ENCODE measurements at regions not wholly inside any gene's neighbourhood (a gene's known extent, or its start where the extent isn't known, plus 50 kb on each side); places are given as distances from the start of the nearest gene placed in this dataset.
"Not testable (repeated sequence)": the region's sequence is repeated elsewhere in the genome, so short reads cannot be mapped to it uniquely, and the experiment has no call there.

DNA sequence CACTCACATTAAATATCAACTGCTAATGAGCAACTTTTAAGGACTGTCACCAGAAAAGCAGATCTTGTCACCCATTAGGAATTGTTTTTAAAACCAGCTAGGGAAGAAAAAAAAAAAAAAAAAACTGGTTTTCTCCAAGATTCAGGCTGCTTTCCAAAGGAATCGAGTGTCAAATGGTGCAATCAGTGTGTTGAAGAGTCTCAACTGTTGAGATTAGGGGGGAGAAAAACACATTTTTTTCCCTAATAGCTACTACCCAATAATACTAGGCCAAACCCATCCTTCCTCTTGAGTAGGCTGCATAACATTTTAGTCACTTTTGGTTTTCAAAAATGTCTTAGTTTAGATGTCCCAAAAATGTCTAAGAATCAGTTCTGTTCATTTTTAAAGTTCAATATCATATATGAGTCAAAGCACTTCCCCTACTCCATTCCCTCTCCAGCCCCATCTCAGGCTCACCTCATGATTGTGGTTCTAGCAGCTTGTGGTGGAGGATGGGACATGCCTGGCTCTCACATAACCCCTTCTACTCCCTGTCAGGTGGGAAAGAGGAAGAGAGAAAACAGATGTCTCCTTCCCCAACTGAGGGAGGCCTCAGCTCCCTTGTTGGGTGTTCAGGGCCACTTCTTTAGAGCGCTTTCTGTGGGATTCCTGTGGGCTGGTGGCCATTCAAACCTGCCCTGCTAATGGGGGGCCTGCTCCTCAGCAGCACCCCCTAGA is 193.6 kb downstream of the CWF19L2 start:
- Histone ChIP-seq H3K9me3 (ENCODE audit: control insufficient read depth, low read length) (no peaks in the 10 kb centered on the region), H4K8ac (ENCODE audit: low read length) (no peak overlapping the region), H3K23ac (ENCODE audit: low read length in 2 of 2) (no peak overlapping the region), H4K91ac (ENCODE audit: low read length) (no peak overlapping the region), H2AFZ (ENCODE audit: low read depth, low read length) (no peak overlapping the region), H3K4ac (ENCODE audit: low read depth in 1 of 2, low read length in 2 of 2) (no peak overlapping the region), H3K79me1 (replicated peaks; ENCODE audit: low read length, poor library complexity, severe bottlenecking) (no peaks in the 10 kb centered on the region), H3K36me3 (ENCODE audit: control insufficient read depth in 1 of 2, insufficient read depth in 2 of 2, low read depth in 1 of 2, low read length in 2 of 2) (no peaks in the 10 kb centered on the region), H3K18ac (ENCODE audit: low read depth in 1 of 2, low read length in 2 of 2) (no peak overlapping the region), H2BK12ac (ENCODE audit: low read length in 2 of 2) (no peak overlapping the region), H3K27me3 (ENCODE audit: control insufficient read depth in 1 of 2, insufficient read depth in 1 of 2, low read length in 2 of 2) (peaks cover 0 to 3% of the 10 kb centered on the region in 2 experiments), H2AK5ac (ENCODE audit: low read length, severe bottlenecking) (no peak overlapping the region), H3K14ac (ENCODE audit: low read length in 2 of 2) (no peak overlapping the region), H3K27ac (ENCODE audit: low read length, poor library complexity, severe bottlenecking) (no peak overlapping the region), H3K4me3 (ENCODE audit: insufficient read depth in 1 of 2, low read depth in 1 of 2, low read length in 2 of 2) (no peak overlapping the region), H2BK15ac (ENCODE audit: low read depth, poor library complexity, severe bottlenecking) (no peak overlapping the region), H3K4me2 (ENCODE audit: low read length, poor library complexity, severe bottlenecking) (no peak overlapping the region), H2BK5ac (ENCODE audit: low read depth, low read length, poor library complexity, severe bottlenecking) (no peak overlapping the region), H3K4me1 (ENCODE audit: control insufficient read depth, insufficient read depth, low read depth, low read length) (no peaks in the 10 kb centered on the region), H3K9ac (ENCODE audit: low read length) (no peak overlapping the region), H2BK120ac (ENCODE audit: low read depth, low read length) (no peak overlapping the region)
- DNase-seq = no peak
- WGBS = 97% methylated on average over 2 of the region's 2 CpGs

DNA sequence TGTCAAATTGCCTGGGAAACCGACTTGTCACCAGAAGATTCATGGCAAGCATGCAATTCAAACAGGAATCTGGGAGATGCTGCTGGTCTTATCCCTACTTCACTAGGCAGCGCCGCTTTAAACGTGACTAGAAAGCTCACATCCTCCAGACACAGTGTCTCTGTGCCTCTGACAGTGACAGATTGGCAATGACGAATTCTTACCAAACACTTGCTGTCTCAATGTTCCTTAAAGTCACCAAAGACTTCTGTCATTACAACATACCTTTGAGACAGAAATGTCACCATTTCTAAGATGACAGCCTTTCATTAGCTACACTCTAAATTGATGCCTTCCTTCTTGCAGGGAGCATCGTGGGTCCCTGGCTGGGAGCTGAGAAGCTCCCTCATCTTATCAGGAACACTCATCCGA is 197.8 kb downstream of the CWF19L2 start:
- Histone ChIP-seq H4K91ac (ENCODE audit: low read length) (no peak overlapping the region), H3K4ac (ENCODE audit: low read depth in 1 of 2, low read length in 2 of 2) (no peak overlapping the region), H2BK5ac (ENCODE audit: low read depth, low read length, poor library complexity, severe bottlenecking) (no peak overlapping the region), H3K4me2 (ENCODE audit: low read length, poor library complexity, severe bottlenecking) (no peak overlapping the region), H3K4me3 (ENCODE audit: insufficient read depth in 1 of 2, low read depth in 1 of 2, low read length in 2 of 2) (no peak overlapping the region), H3K79me1 (replicated peaks; ENCODE audit: low read length, poor library complexity, severe bottlenecking) (no peaks in the 10 kb centered on the region), H2BK12ac (ENCODE audit: low read length in 2 of 2) (no peak overlapping the region), H2AFZ (ENCODE audit: low read depth, low read length) (no peak overlapping the region), H3K9me3 (ENCODE audit: control insufficient read depth, low read length) (no peaks in the 10 kb centered on the region), H3K9ac (ENCODE audit: low read length) (no peak overlapping the region), H3K27me3 (ENCODE audit: control insufficient read depth in 1 of 2, insufficient read depth in 1 of 2, low read length in 2 of 2) (peaks cover 0 to 8% of the 10 kb centered on the region in 2 experiments), H3K36me3 (ENCODE audit: control insufficient read depth in 1 of 2, insufficient read depth in 2 of 2, low read depth in 1 of 2, low read length in 2 of 2) (no peaks in the 10 kb centered on the region), H3K23ac (ENCODE audit: low read length in 2 of 2) (no peak overlapping the region), H3K18ac (ENCODE audit: low read depth in 1 of 2, low read length in 2 of 2) (no peak overlapping the region), H3K4me1 (ENCODE audit: control insufficient read depth, insufficient read depth, low read depth, low read length) (no peaks in the 10 kb centered on the region), H3K14ac (ENCODE audit: low read length in 2 of 2) (no peak overlapping the region), H3K27ac (ENCODE audit: low read length, poor library complexity, severe bottlenecking) (no peak overlapping the region), H4K8ac (ENCODE audit: low read length) (no peak overlapping the region), H2AK5ac (ENCODE audit: low read length, severe bottlenecking) (no peak overlapping the region), H2BK120ac (ENCODE audit: low read depth, low read length) (no peak overlapping the region), H2BK15ac (ENCODE audit: low read depth, poor library complexity, severe bottlenecking) (no peak overlapping the region)
- peak; percentile 21 for DNase-seq
- 32% methylated on average over 7 of the region's 7 CpGs for WGBS

DNA sequence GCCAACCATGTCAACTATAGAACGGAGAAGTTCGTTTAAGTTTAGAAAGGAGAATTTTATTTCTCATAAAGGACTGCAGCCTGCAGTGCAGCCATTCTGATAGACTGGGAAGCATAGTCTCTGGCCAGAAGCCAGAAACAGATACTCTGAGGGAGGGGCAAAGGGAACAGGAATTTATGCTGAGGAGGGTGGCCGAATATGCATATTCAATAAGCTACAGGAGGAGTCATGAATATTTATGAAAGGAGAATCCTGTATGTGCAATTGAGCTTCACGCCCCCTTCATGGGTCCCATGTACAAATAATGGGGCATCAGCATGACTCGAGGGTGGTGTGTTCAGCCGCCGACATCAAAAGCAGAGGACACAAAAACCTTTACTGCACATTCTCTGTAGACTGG is 199.9 kb downstream of the CWF19L2 start:
- no peak overlapping the region for H2AK5ac ChIP-seq (ENCODE audit: low read length, severe bottlenecking)
- H3K18ac ChIP-seq (ENCODE audit: low read depth in 1 of 2, low read length in 2 of 2) = no peak overlapping the region
- WGBS = 94% methylated on average over 7 of the region's 7 CpGs

DNA sequence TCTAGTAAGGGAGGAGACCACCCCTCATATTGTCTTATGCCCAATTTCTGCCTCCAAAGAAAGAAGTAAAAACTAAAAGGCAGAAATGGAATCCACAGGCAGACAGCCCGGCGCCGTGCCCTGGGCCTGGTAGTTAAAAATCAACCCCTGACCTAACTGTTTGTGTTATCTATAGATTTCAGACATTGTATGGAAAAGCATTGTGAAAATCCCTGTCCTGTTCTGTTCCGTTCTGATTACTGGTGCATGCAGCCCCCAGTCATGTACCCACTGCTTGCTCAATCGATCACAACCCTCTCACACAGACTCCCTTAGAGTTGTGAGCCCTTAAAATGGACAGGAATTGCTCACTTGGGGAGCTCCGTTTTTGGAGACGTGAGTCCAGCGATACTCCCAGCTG is 204.0 kb downstream of the CWF19L2 start:
- H4K91ac ChIP-seq (ENCODE audit: low read length); H3K79me1 ChIP-seq (replicated peaks; ENCODE audit: low read length, poor library complexity, severe bottlenecking); H3K4me3 ChIP-seq (ENCODE audit: insufficient read depth in 1 of 2, low read depth in 1 of 2, low read length in 2 of 2); H3K14ac ChIP-seq (ENCODE audit: low read length in 2 of 2); H3K4me1 ChIP-seq (ENCODE audit: control insufficient read depth, insufficient read depth, low read depth, low read length); H3K9ac ChIP-seq (ENCODE audit: low read length); H3K4me2 ChIP-seq (ENCODE audit: low read length, poor library complexity, severe bottlenecking); H3K4ac ChIP-seq (ENCODE audit: low read depth in 1 of 2, low read length in 2 of 2); H2AFZ ChIP-seq (ENCODE audit: low read depth, low read length); H3K36me3 ChIP-seq (ENCODE audit: control insufficient read depth in 1 of 2, insufficient read depth in 2 of 2, low read depth in 1 of 2, low read length in 2 of 2); H2BK12ac ChIP-seq (ENCODE audit: low read length in 2 of 2); H4K8ac ChIP-seq (ENCODE audit: low read length); H3K18ac ChIP-seq (ENCODE audit: low read depth in 1 of 2, low read length in 2 of 2); H3K27me3 ChIP-seq (ENCODE audit: control insufficient read depth in 1 of 2, insufficient read depth in 1 of 2, low read length in 2 of 2); H3K27ac ChIP-seq (ENCODE audit: low read length, poor library complexity, severe bottlenecking); H2BK15ac ChIP-seq (ENCODE audit: low read depth, poor library complexity, severe bottlenecking); H2BK5ac ChIP-seq (ENCODE audit: low read depth, low read length, poor library complexity, severe bottlenecking); H2AK5ac ChIP-seq (ENCODE audit: low read length, severe bottlenecking); H2BK120ac ChIP-seq (ENCODE audit: low read depth, low read length); H3K23ac ChIP-seq (ENCODE audit: low read length in 2 of 2); H3K9me3 ChIP-seq (ENCODE audit: control insufficient read depth, low read length); DNase-seq: not testable (repeated sequence)
- WGBS = 80% methylated on average over 4 of the region's 8 CpGs

More for the DNA sequence above, 199.9 kb downstream of the CWF19L2 start:
- Histone ChIP-seq H3K9ac (ENCODE audit: low read length) (no peak overlapping the region), H2BK12ac (ENCODE audit: low read length in 2 of 2) (no peak overlapping the region), H4K91ac (ENCODE audit: low read length) (no peak overlapping the region), H3K4me3 (ENCODE audit: insufficient read depth in 1 of 2, low read depth in 1 of 2, low read length in 2 of 2) (no peak overlapping the region), H3K14ac (ENCODE audit: low read length in 2 of 2) (no peak overlapping the region), H2BK120ac (ENCODE audit: low read depth, low read length) (no peak overlapping the region), H3K9me3 (ENCODE audit: control insufficient read depth, low read length) (no peaks in the 10 kb centered on the region), H2BK15ac (ENCODE audit: low read depth, poor library complexity, severe bottlenecking) (no peak overlapping the region), H3K23ac (ENCODE audit: low read length in 2 of 2) (no peak overlapping the region), H3K4ac (ENCODE audit: low read depth in 1 of 2, low read length in 2 of 2) (no peak overlapping the region), H2AFZ (ENCODE audit: low read depth, low read length) (no peak overlapping the region), H3K4me2 (ENCODE audit: low read length, poor library complexity, severe bottlenecking) (no peak overlapping the region), H3K27me3 (ENCODE audit: control insufficient read depth in 1 of 2, insufficient read depth in 1 of 2, low read length in 2 of 2) (peaks cover 0 to 8% of the 10 kb centered on the region in 2 experiments), H3K36me3 (ENCODE audit: control insufficient read depth in 1 of 2, insufficient read depth in 2 of 2, low read depth in 1 of 2, low read length in 2 of 2) (no peaks in the 10 kb centered on the region), H3K79me1 (replicated peaks; ENCODE audit: low read length, poor library complexity, severe bottlenecking) (no peaks in the 10 kb centered on the region), H3K27ac (ENCODE audit: low read length, poor library complexity, severe bottlenecking) (no peak overlapping the region), H3K4me1 (ENCODE audit: control insufficient read depth, insufficient read depth, low read depth, low read length) (no peaks in the 10 kb centered on the region), H4K8ac (ENCODE audit: low read length) (no peak overlapping the region), H2BK5ac (ENCODE audit: low read depth, low read length, poor library complexity, severe bottlenecking) (no peak overlapping the region)
- no peak for DNase-seq

Data from mesenchymal stem cell (in vitro differentiated cells and primary cell).